ENCODE measurements at regions not wholly inside any gene's neighbourhood (a gene's known extent, or its start where the extent isn't known, plus 50 kb on each side); places are given as distances from the start of the nearest gene placed in this dataset.

DNA sequence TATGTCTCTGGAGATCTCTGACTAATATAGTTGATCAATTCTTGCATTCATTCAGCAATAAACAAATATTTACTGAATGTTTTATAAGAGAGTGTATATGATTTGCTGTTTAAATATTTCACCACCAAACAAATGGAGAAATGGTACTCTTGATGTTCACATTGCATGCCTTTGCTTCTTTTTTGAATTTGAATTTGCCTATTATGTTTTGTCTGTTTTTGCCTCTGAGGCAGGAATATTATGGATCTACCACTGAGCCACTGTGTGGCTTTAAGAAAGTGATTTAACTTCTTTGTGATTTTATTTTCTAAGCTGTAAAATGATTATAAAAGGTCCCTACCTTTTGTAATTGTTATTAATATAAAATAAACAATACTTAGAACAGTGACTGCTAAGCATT lies 345.0 kb downstream of the DOK5 start:
- Histone ChIP-seq H3K27me3 (ENCODE audit: control insufficient read depth, insufficient read depth, low read length) (no peaks in the 10 kb centered on the region), H3K4me3 (ENCODE audit: low read depth, low read length) (no peak overlapping the region), H3K27ac (ENCODE audit: low read depth, low read length) (no peak overlapping the region), H3K9me3 (ENCODE audit: control insufficient read depth, insufficient read depth, low read length) (no peaks in the 10 kb centered on the region; the same call in 1 of the 2 replicates)
- ChIA-PET CTCF (no interaction called here), POLR2A (no interaction called here)
- TF ChIP-seq CTCF (IDR thresholded peaks at IDR 0.05; ENCODE audit: low read depth, low read length) = no peak
- DNase-seq (ENCODE audit: low read depth, low spot score) = no peak

GRCh38 chr20:54806462-54806861 lies 331.1 kb downstream of the DOK5 start:
- no peaks in the 10 kb centered on the region for H3K27me3 ChIP-seq (ENCODE audit: control insufficient read depth, insufficient read depth, low read length)
- TF ChIP-seq CTCF (IDR thresholded peaks at IDR 0.05; ENCODE audit: low read depth, low read length) = no peak
- ChIA-PET POLR2A (no interaction called here), CTCF (no interaction called here)
- H3K4me3 ChIP-seq (ENCODE audit: low read depth, low read length) = no peak overlapping the region
- H3K9me3 ChIP-seq (ENCODE audit: control insufficient read depth, insufficient read depth, low read length) = peaks cover 11% of the 10 kb centered on the region
- no peak overlapping the region for H3K27ac ChIP-seq (ENCODE audit: low read depth, low read length)
- DNase-seq (ENCODE audit: low read depth, low spot score) = no peak

DNA sequence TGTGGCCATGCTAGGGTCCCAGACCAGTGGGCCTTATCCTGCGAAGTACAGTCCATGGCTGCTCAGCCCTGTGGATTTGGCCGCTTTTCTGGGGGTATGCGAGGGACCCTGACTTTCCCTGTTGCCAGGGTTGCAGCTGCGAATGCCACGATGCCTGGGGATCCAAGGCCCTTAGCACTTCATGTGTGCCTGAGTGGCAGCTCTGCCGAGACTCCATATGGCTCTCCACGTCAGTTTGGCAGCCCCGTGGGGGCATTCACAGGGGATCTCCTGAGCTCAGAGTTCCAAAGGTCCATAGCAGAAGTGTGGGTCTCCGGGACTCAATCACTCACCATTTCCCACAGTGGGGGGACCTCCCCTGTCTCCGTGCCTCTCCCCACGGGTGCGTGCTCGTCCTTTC lies 319.5 kb downstream of the DOK5 start:
- no peak for DNase-seq (ENCODE audit: low read depth, low spot score)
- no peak overlapping the region for H3K27ac ChIP-seq (ENCODE audit: low read depth, low read length)
- no peak for TF ChIP-seq CTCF (IDR thresholded peaks at IDR 0.05; ENCODE audit: low read depth, low read length)
- H3K9me3 ChIP-seq (ENCODE audit: control insufficient read depth, insufficient read depth, low read length) = peaks cover 20% of the 10 kb centered on the region
- no peak overlapping the region for H3K4me3 ChIP-seq (ENCODE audit: low read depth, low read length)
- ChIA-PET CTCF (no interaction called here), POLR2A (no interaction called here)
- no peaks in the 10 kb centered on the region for H3K27me3 ChIP-seq (ENCODE audit: control insufficient read depth, insufficient read depth, low read length)

DNA sequence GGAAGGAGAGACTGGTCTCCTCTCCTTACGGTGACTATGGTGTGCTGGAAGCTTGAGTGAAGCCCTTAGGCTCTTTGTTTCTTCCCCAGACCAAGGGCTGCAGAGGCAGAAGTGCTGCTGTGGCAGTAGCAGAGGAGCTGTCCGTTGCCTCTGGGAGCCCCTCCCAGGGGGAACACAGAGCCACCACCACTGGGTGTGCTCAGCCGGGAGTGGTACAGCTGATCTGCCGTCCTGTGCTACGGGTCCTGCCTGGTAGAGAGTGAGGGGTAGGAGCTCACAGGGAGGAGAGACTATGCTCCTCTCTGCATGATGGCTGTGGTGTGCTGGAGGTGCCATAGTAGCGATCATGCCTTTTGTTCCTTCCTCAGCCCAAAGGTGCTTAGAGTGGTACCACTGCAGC lies 318.7 kb downstream of the DOK5 start:
- Histone ChIP-seq H3K9me3 (ENCODE audit: control insufficient read depth, insufficient read depth, low read length) (peaks cover 20% of the 10 kb centered on the region), H3K27ac (ENCODE audit: low read depth, low read length) (no peak overlapping the region), H3K4me3 (ENCODE audit: low read depth, low read length) (no peak overlapping the region), H3K27me3 (ENCODE audit: control insufficient read depth, insufficient read depth, low read length) (no peaks in the 10 kb centered on the region)
- no peak for DNase-seq (ENCODE audit: low read depth, low spot score)
- POLR2A ChIA-PET = no interaction called here
- TF ChIP-seq CTCF (IDR thresholded peaks at IDR 0.05; ENCODE audit: low read depth, low read length) = no peak
- CTCF ChIA-PET = no interaction called here

- Histone ChIP-seq H3K27me3 (ENCODE audit: control insufficient read depth, insufficient read depth, low read length) (no peaks in the 10 kb centered on the region), H3K4me3 (ENCODE audit: low read depth, low read length) (no peak overlapping the region), H3K27ac (ENCODE audit: low read depth, low read length) (no peak overlapping the region), H3K9me3 (ENCODE audit: control insufficient read depth, insufficient read depth, low read length) (peaks cover 20% of the 10 kb centered on the region)
- no peak for TF ChIP-seq CTCF (IDR thresholded peaks at IDR 0.05; ENCODE audit: low read depth, low read length)
- POLR2A ChIA-PET = no interaction called here
- CTCF ChIA-PET = no interaction called here
- no peak for DNase-seq (ENCODE audit: low read depth, low spot score)
Measured at GRCh38 chr20:54793291-54793992, 318.0 kb downstream of the DOK5 start.

Data from AG04450 (cell line).